RWPE1 (cell line): ENCODE measurements at regions not wholly inside any gene's neighbourhood (a gene's known extent, or its start where the extent isn't known, plus 50 kb on each side); places are given as distances from the start of the nearest gene placed in this dataset.

Experiments
- CTCF ChIA-PET: fragments of 350-600 bp; sonication (Branson Sonifier 250); formaldehyde crosslinking; extraction: SDS; loops from one replicate; lab custom pipeline; 2021; lab: Yijun Ruan, JAX
- POLR2A ChIA-PET: fragments of 400-600 bp; formaldehyde crosslinking; extraction: SDS; loops from one replicate; lab custom pipeline; 2020; ENCODE audit warnings: antibody characterized with exemption; ENCODE audit not compliant: low non-redundant PET; lab: Yijun Ruan, JAX
- DNase-seq: peaks from one replicate; pipeline ENCODE4 v3.0.0; 2012; ENCODE audit warnings: low spot score
- H3K27ac ChIP-seq: fragments of 450-650 bp; 2 replicates; pipeline ENCODE4 v1.5.1; 2017
- TF ChIP-seq, protein P1 (sequence below): fragments of 450-650 bp; conservative IDR thresholded peaks from 2 replicates; pipeline ENCODE4 v1.5.1; 2017; ENCODE audit warnings: low read depth, mild to moderate bottlenecking

DNA sequence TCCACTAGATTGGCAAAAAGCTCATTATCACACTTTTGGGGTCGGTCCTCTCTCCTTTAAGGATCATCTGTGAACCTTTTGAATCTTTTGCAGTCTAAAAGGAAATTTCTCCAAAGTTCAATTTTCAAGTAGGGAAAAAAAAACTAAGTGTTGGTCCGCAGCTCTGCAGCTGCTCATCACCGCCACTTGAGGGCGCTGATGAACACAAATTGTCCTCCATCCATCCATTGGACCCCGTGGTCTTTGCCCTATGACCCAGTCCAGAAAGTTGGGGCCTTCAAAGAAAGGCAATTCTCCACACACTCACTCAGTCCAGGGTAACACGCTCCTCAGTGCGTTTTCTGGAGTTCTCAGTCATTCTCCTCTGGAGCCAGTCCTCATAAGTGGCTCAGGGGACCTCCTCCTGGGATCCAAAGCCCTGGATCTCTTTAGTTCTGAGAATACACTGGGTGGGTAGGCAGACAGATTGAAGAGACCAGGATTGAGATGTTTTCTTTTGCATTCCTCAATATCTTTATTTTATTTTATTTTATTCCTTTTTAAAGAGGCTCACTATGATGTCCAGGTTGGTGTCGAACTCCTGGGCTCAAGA is 63.6 kb upstream of the SLC28A3 start:
- ChIA-PET POLR2A (no interaction called here), CTCF (interaction anchor here (0.5 to 1.2 kb wide), 11 partner anchors 20 to 1342 kb away, joined by 3 to 5 read pairs (median 3); no protein-coding TSS in a partner anchor)
- no peak overlapping the region for H3K27ac ChIP-seq
- TF ChIP-seq, protein P1, sequence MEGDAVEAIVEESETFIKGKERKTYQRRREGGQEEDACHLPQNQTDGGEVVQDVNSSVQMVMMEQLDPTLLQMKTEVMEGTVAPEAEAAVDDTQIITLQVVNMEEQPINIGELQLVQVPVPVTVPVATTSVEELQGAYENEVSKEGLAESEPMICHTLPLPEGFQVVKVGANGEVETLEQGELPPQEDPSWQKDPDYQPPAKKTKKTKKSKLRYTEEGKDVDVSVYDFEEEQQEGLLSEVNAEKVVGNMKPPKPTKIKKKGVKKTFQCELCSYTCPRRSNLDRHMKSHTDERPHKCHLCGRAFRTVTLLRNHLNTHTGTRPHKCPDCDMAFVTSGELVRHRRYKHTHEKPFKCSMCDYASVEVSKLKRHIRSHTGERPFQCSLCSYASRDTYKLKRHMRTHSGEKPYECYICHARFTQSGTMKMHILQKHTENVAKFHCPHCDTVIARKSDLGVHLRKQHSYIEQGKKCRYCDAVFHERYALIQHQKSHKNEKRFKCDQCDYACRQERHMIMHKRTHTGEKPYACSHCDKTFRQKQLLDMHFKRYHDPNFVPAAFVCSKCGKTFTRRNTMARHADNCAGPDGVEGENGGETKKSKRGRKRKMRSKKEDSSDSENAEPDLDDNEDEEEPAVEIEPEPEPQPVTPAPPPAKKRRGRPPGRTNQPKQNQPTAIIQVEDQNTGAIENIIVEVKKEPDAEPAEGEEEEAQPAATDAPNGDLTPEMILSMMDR, result peak; percentile 55
- peak; percentile 28 for DNase-seq

DNA sequence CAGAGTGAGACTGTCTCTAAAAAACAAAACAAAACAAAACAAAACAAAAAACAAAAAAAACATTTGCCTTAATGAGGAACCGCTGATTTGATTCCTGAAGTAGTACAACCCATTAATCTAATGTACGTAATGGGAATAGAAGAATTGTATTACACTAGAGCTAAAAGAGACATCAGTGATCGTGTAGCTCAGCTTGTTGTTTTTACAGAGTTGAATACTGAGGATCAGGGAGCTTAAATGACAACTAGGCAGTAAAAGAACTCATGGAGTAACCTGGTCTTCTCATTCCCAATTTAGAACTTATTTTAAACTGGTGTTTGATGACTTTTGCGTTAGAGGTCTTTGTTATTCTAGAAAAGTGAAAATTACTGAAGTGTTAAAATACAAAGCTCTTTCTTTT is 65.1 kb upstream of the SLC28A3 start:
- DNase-seq, result no peak
- POLR2A ChIA-PET, result no interaction called here
- H3K27ac ChIP-seq, result no peak overlapping the region
- TF ChIP-seq, protein P1, result no peak
- CTCF ChIA-PET, result interaction anchor here (0.9 kb wide), 1 partner anchor 9 kb away, joined by 3 read pairs; no protein-coding TSS in a partner anchor

DNA sequence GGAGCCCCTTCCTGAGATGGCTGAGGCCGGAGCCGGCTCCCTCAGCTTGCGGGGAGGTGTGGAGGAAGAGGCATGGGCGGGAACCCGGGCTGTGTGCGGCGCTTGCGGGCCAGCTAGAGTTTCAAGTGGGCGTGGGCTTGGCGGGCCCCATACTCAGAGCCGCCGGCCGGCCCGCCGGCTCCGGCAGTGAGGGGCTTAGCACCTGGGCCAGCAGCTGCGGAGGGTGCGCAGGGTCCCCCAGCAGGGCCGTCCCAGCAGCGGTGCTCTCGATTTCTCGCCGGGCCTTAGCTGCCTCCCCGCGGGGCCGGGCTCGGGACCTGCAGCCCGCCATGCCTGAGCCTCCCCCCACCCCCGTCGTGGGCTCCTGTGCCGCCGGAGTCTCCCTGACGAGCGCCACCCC is 67.9 kb upstream of the SLC28A3 start:
- no peak for DNase-seq
- TF ChIP-seq, protein P1, result no peak
- POLR2A ChIA-PET, result no interaction called here
- H3K27ac ChIP-seq, result no peak overlapping the region
- CTCF ChIA-PET, result no interaction called here

DNA sequence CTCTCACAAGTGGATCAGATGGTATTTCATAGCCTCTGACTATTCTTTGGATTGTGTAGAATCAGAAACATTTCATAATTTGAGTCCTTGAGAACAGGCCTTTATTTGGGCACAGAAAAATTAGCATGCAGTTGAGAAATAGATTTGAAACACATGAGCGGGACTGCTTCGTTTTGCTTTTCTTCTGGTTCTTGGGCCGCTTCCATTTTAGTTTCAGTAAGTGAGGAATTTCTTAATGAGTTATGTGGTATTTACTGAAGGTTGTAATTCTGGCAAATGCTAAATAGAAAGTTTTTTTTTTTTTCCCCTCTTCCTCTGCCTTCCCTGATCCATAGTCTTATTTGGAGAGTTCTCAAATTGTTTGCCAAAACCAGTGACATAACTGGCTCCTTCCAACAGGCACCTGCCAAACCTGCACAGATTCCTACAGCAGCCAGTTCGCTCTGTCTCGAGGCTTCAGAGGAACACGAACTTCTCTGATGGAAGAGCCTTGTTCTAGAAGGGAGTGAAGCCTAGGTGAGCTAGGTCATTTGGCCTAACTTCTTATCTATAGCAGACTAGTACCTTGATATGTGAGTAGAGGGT is 71.2 kb upstream of the SLC28A3 start:
- POLR2A ChIA-PET, result no interaction called here
- TF ChIP-seq, protein P1, result no peak

DNA sequence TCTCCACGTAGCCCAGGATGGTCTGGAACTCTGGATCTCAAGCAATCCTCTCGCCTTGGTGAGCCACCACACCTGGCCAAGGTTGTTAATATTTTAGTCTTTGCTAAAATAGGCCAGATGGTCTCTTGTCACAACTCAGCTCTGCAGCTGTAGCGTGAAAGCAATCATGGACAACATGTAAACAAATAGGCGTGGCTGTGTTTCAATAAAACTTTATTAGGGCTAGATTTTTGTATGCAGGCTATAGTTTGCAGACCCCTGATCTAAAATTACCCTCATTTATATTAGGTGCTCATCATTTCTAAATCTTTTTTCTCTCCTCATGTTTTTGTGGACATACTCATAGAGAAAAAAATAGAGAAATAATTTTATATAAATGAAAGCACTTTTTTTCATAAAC is 72.1 kb upstream of the SLC28A3 start:
- TF ChIP-seq, protein P1, result no peak
- ChIA-PET POLR2A (no interaction called here), CTCF (interaction anchor here (0.6 to 0.7 kb wide), 2 partner anchors 833 to 1197 kb away, joined by 3 to 4 read pairs; no protein-coding TSS in a partner anchor)
- no peak overlapping the region for H3K27ac ChIP-seq
- DNase-seq, result no peak

More for the DNA sequence above, 71.2 kb upstream of the SLC28A3 start:
- H3K27ac ChIP-seq, result no peak overlapping the region
- no peak for DNase-seq
- CTCF ChIA-PET, result no interaction called here

DNA sequence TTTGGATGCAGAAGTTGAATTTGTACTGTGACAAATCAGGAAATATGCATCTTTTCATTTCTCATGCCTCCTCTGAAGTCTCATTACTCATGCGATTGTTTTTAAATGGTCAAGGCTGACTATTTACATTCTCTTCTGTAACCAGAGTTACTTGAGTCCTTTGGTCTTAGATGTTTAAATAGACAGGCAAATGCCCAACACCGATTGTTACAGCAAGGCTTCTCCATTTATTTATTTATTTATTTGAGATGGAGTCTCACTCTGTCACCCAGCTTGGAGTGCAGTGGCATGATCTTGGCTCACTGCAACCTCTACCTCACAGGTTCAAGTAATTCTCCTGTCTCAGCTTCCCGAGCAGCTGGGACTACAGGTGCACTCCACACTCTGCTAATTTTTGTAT is 72.7 kb upstream of the SLC28A3 start:
- POLR2A ChIA-PET, result no interaction called here
- TF ChIP-seq, protein P1, result no peak
- no peak overlapping the region for H3K27ac ChIP-seq
- CTCF ChIA-PET, result interaction anchor here (0.7 kb wide), 1 partner anchor 832 kb away, joined by 3 read pairs; no protein-coding TSS in a partner anchor
- no peak for DNase-seq
